H9 (cell line): ENCODE measurements at regions not wholly inside any gene's neighbourhood (a gene's known extent, or its start where the extent isn't known, plus 50 kb on each side); places are given as distances from the start of the nearest gene placed in this dataset.

ENCODE experiments used
- DNase-seq: peaks from one replicate; pipeline ENCODE4 v3.0.0-alpha.2; 2017
- H2AFZ ChIP-seq: one replicate; pipeline ENCODE4 v1.6.1; 2013; ENCODE audit warnings: mild to moderate bottlenecking, low read length, control low read depth, moderate library complexity
- H2AK5ac ChIP-seq: 2 replicates; pipeline ENCODE4 v1.6.1; 2013; ENCODE audit warnings: low read length, control low read depth, mixed read lengths; ENCODE audit not compliant: insufficient read length
- H2BK120ac ChIP-seq: one replicate; pipeline ENCODE4 v1.6.1; 2013; ENCODE audit warnings: low read depth, mild to moderate bottlenecking, low read length, control low read depth, inconsistent platforms; ENCODE audit not compliant: poor library complexity, severe bottlenecking
- H2BK12ac ChIP-seq: 2 replicates; pipeline ENCODE4 v1.6.1; 2013; ENCODE audit warnings: low read length, control low read depth, mixed read lengths, low read depth; ENCODE audit not compliant: insufficient read length
- H2BK15ac ChIP-seq: 2 replicates; pipeline ENCODE4 v1.6.1; 2013; ENCODE audit warnings: low read depth, low read length, control low read depth
- H2BK20ac ChIP-seq: one replicate; pipeline ENCODE4 v1.6.1; 2013; ENCODE audit warnings: low read depth, mild to moderate bottlenecking, low read length, control low read depth, inconsistent platforms; ENCODE audit not compliant: poor library complexity, severe bottlenecking
- H2BK5ac ChIP-seq: 2 replicates; pipeline ENCODE4 v1.6.1; 2013; ENCODE audit warnings: low read length, control low read depth, mixed read lengths; ENCODE audit not compliant: insufficient read length
- H3K14ac ChIP-seq: 2 replicates; pipeline ENCODE4 v1.6.1; 2013; ENCODE audit warnings: low read length, control low read depth; ENCODE audit not compliant: insufficient read depth
- H3K18ac ChIP-seq: 2 replicates; pipeline ENCODE4 v1.6.1; 2013; ENCODE audit warnings: low read depth, mild to moderate bottlenecking, mixed read lengths, low read length, control low read depth; ENCODE audit not compliant: insufficient read length
- H3K23ac ChIP-seq: 2 replicates; pipeline ENCODE4 v1.6.1; 2013; ENCODE audit warnings: low read length, control low read depth, mixed read lengths, low read depth; ENCODE audit not compliant: insufficient read length
- H3K23me2 ChIP-seq: 2 replicates; pipeline ENCODE4 v1.6.1; 2013; ENCODE audit warnings: low read depth, mild to moderate bottlenecking, mixed read lengths, low read length, control low read depth; ENCODE audit not compliant: insufficient read length, poor library complexity, severe bottlenecking
- H3K27ac ChIP-seq: 2 replicates; pipeline ENCODE4 v1.5.1; 2013; ENCODE audit warnings: low read length, control low read depth, mixed read lengths, low read depth; ENCODE audit not compliant: insufficient read length
- H3K27me3 ChIP-seq: 2 replicates; pipeline ENCODE4 v1.6.1; 2013; ENCODE audit warnings: low read length, control low read depth, inconsistent platforms; ENCODE audit not compliant: insufficient read depth
- H3K4ac ChIP-seq: 2 replicates; pipeline ENCODE4 v1.6.1; 2013; ENCODE audit warnings: low read depth, mild to moderate bottlenecking, control low read depth, inconsistent platforms, low read length, moderate library complexity
- H3K4me1 ChIP-seq: 2 replicates; pipeline ENCODE4 v1.6.1; 2013; ENCODE audit warnings: low read length, control low read depth, inconsistent platforms; ENCODE audit not compliant: insufficient read depth
- H3K4me2 ChIP-seq: 2 replicates; pipeline ENCODE4 v1.6.1; 2013; ENCODE audit warnings: low read length, control low read depth, mixed read lengths; ENCODE audit not compliant: insufficient read length, insufficient read depth
- H3K56ac ChIP-seq: 2 replicates; pipeline ENCODE4 v1.6.1; 2013; ENCODE audit warnings: low read depth, mild to moderate bottlenecking, mixed read lengths, low read length, control low read depth; ENCODE audit not compliant: insufficient read length
- H3K79me1 ChIP-seq: 2 replicates; pipeline ENCODE4 v1.6.1; 2013; ENCODE audit warnings: low read depth, mild to moderate bottlenecking, moderate library complexity, low read length, control low read depth, inconsistent platforms; ENCODE audit not compliant: insufficient read depth, poor library complexity, severe bottlenecking
- H3K79me2 ChIP-seq: 2 replicates; pipeline ENCODE4 v1.6.1; 2013; ENCODE audit warnings: low read length, control low read depth, inconsistent platforms; ENCODE audit not compliant: insufficient read depth
- H3K9ac ChIP-seq: 2 replicates; pipeline ENCODE4 v1.6.1; 2013; ENCODE audit warnings: low read length, control low read depth, mixed read lengths; ENCODE audit not compliant: insufficient read length; ENCODE audit errors: extremely low read depth
- H3K9me3 ChIP-seq: one replicate; pipeline ENCODE4 v1.6.1; 2013; ENCODE audit warnings: low read depth, low read length, inconsistent platforms; ENCODE audit not compliant: control insufficient read depth
- H3T11ph ChIP-seq: one replicate; pipeline ENCODE4 v1.6.1; 2013; ENCODE audit warnings: mild to moderate bottlenecking, low read length, control low read depth, inconsistent platforms
- H4K20me1 ChIP-seq: one replicate; pipeline ENCODE4 v1.6.1; 2013; ENCODE audit not compliant: control insufficient read depth, insufficient read length, insufficient read depth
- H4K5ac ChIP-seq: 2 replicates; pipeline ENCODE4 v1.6.1; 2013; ENCODE audit warnings: low read depth, mild to moderate bottlenecking, mixed read lengths, low read length, control low read depth; ENCODE audit not compliant: insufficient read length
- H4K8ac ChIP-seq: replicated peaks from 2 replicates; pipeline ENCODE4 v1.6.1; 2013; ENCODE audit warnings: low read length, control low read depth, mixed read lengths, low read depth; ENCODE audit not compliant: insufficient read length
- H4K91ac ChIP-seq: 2 replicates; pipeline ENCODE4 v1.6.1; 2013; ENCODE audit warnings: low read depth, mild to moderate bottlenecking, moderate library complexity, mixed read lengths, low read length, control low read depth; ENCODE audit not compliant: insufficient read length
- H3K27ac Mint-ChIP-seq, 3 experiments: 2 replicates in 2 of 3; 3 replicates in 1 of 3; pipeline ENCODE4 v1.8.0; 2020 to 2021; ENCODE audit warnings: mixed read lengths in 3 of 3, mild to moderate bottlenecking in 1 of 3, moderate library complexity in 1 of 3
- H3K27me3 Mint-ChIP-seq: 2 replicates; pipeline ENCODE4 v1.8.0; 2021; ENCODE audit warnings: low read depth, mild to moderate bottlenecking, moderate library complexity, mixed read lengths
- H3K36me3 Mint-ChIP-seq, 3 experiments: 2 replicates in 2 of 3; 3 replicates in 1 of 3; pipeline ENCODE4 v1.8.0; 2020 to 2021; ENCODE audit warnings: low read depth in 3 of 3, mixed read lengths in 3 of 3; ENCODE audit not compliant: insufficient read depth in 1 of 3
- H3K4me1 Mint-ChIP-seq, 2 experiments: 2 replicates each; pipeline ENCODE4 v1.8.0; 2020; ENCODE audit warnings: mixed read lengths in 2 of 2
- H3K4me3 Mint-ChIP-seq, 2 experiments: 2 replicates in 1 of 2; 3 replicates in 1 of 2; pipeline ENCODE4 v1.8.0; 2020 to 2021; ENCODE audit warnings: mild to moderate bottlenecking in 2 of 2, mixed read lengths in 2 of 2, moderate library complexity in 1 of 2
- H3K9me3 Mint-ChIP-seq, 2 experiments: 2 replicates in 1 of 2; 3 replicates in 1 of 2; pipeline ENCODE4 v1.8.0; 2020; ENCODE audit warnings: mild to moderate bottlenecking in 2 of 2, mixed read lengths in 2 of 2, moderate library complexity in 1 of 2
- WGBS: extraction: QIAGEN DNeasy Blood & Tissue Kit; methylation state at CpG from one replicate; pipeline ENCODE4 v1.1.7; 2013; ENCODE audit warnings: missing lambda C conversion rate, low lambda C conversion rate, mixed read lengths; ENCODE audit not compliant: insufficient read length; ENCODE audit errors: extremely low coverage; 5-methylcytosine and 5-hydroxymethylcytosine counted together
- TF ChIP-seq, protein P1 (sequence below): fragments of 200-600 bp; sonication (generic); conservative IDR thresholded peaks from 3 replicates; pipeline ENCODE4 v1.8.0; 2021; ENCODE audit warnings: antibody characterized with exemption, mild to moderate bottlenecking

DNA sequence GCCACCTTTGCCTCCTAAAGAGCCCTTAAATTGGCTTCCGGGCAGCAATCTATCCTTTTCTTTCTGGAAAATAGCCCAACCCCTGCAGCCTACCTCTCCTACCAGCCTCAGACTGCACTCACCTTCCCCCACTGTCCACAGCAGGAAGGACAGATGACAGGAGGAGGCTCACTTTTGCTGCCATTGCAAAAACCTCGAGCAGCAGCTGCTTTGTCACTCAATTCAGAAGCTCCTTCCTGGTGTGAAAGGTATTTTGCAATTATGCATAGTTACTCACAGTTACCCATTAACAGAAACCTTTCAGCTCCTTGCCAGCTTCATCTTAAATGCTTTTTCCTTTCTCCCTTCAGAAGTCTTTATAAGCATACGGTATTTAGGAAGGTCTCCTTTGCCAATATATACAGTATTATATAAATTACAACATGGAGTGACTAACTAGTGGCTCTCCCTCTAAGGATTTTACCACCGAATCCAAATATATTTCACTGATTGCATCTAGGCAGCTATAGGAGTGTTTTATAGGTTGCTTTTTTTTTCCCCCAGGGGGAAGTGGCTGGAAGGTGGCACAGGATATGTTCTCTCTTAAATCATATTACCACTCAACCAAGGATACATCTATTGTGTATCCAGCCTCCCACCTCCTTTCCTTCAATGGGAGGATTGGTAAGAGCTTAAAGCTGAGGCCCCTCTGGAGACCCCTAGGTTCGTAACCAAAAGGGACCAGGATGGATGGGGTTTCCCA, 142.1 kb upstream of the IPO9 start:
- Mint-ChIP-seq H3K36me3 (no peaks in the 10 kb centered on the region), H3K4me1 (peaks cover 36 to 49% of the 10 kb centered on the region in 2 experiments), H3K27ac (peak overlapping the region; percentile 54 to 91 (median 89); a peak in 6 of 7 replicates), H3K9me3 (no peaks in the 10 kb centered on the region), H3K27me3 (no peaks in the 10 kb centered on the region), H3K4me3 (peak overlapping the region; percentile 36 to 71)
- no peak overlapping the region for H2AK5ac ChIP-seq
- H3K14ac ChIP-seq = no peak overlapping the region
- no peaks in the 10 kb centered on the region for H3K79me1 ChIP-seq
- H3K27me3 ChIP-seq = no peaks in the 10 kb centered on the region
- no peak overlapping the region for H4K91ac ChIP-seq
- no peak overlapping the region for H4K8ac ChIP-seq
- H4K20me1 ChIP-seq = no peaks in the 10 kb centered on the region
- H3K9me3 ChIP-seq = no peaks in the 10 kb centered on the region
- WGBS = no CpG with 5 or more reads among the region's 5 CpGs
- no peak overlapping the region for H2AFZ ChIP-seq
- H2BK15ac ChIP-seq = no peak overlapping the region
- no peak overlapping the region for H2BK120ac ChIP-seq
- no peak overlapping the region for H3K18ac ChIP-seq
- no peak overlapping the region for H3K23ac ChIP-seq
- peaks cover 22% of the 10 kb centered on the region; the same call in 1 of the 2 replicates for H3K4me1 ChIP-seq
- no peak overlapping the region for H2BK20ac ChIP-seq
- no peak overlapping the region for H3K27ac ChIP-seq
- no peak overlapping the region for H3T11ph ChIP-seq
- H3K23me2 ChIP-seq = no peaks in the 10 kb centered on the region
- DNase-seq = peak; percentile 65
- H3K4ac ChIP-seq = no peak overlapping the region
- no peak overlapping the region for H2BK12ac ChIP-seq
- no peak overlapping the region for H3K56ac ChIP-seq
- H3K9ac ChIP-seq = no peak overlapping the region
- no peak overlapping the region for H2BK5ac ChIP-seq
- TF ChIP-seq, protein P1, sequence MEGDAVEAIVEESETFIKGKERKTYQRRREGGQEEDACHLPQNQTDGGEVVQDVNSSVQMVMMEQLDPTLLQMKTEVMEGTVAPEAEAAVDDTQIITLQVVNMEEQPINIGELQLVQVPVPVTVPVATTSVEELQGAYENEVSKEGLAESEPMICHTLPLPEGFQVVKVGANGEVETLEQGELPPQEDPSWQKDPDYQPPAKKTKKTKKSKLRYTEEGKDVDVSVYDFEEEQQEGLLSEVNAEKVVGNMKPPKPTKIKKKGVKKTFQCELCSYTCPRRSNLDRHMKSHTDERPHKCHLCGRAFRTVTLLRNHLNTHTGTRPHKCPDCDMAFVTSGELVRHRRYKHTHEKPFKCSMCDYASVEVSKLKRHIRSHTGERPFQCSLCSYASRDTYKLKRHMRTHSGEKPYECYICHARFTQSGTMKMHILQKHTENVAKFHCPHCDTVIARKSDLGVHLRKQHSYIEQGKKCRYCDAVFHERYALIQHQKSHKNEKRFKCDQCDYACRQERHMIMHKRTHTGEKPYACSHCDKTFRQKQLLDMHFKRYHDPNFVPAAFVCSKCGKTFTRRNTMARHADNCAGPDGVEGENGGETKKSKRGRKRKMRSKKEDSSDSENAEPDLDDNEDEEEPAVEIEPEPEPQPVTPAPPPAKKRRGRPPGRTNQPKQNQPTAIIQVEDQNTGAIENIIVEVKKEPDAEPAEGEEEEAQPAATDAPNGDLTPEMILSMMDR = no peak
- no peak overlapping the region for H4K5ac ChIP-seq
- peak overlapping the region; percentile 0 for H3K4me2 ChIP-seq
- no peaks in the 10 kb centered on the region for H3K79me2 ChIP-seq
